Spleen (tissue), 7 donors: ENCODE measurements at regions not wholly inside any gene's neighbourhood (a gene's known extent, or its start where the extent isn't known, plus 50 kb on each side); places are given as distances from the start of the nearest gene placed in this dataset.

Experiments
- POLR2A ChIP-seq, 3 donors: fragments of 450-650 bp; IDR thresholded peaks; one replicate each; pipeline ENCODE4 v1.5.1; 2017; ENCODE audit warnings: antibody characterized with exemption in 3 of 3, mild to moderate bottlenecking in 1 of 3
- POLR2AphosphoS5 ChIP-seq, 3 donors: sonication (generic); formaldehyde crosslinking; IDR thresholded peaks; one replicate each; pipeline ENCODE4 v1.5.1; 2017; ENCODE audit warnings: antibody characterized with exemption in 3 of 3
- TF ChIP-seq, protein P1 (sequence below), 11 experiments: fragments of 200-600 bp in 7 of 11; fragments of 450-650 bp in 4 of 11; sonication (generic) in 4 of 11; IDR thresholded peaks in 8 of 11; conservative IDR thresholded peaks in 3 of 11; 1 replicate in 7 of 11; 2 replicates in 4 of 11; pipeline versions ENCODE4 v1.4.0 to v1.8.0; 2016 to 2021; ENCODE audit warnings: antibody characterized with exemption in 11 of 11, inconsistent platforms in 4 of 11, mild to moderate bottlenecking in 1 of 11
- donor health status: DM: no; HTN: no; CAD: no; lungs with moderate emphysema.
- donor health status: DM: no; HTN: no; CAD: no.
- donor health status: DM: no; HTN: no; CAD: no.

DNA sequence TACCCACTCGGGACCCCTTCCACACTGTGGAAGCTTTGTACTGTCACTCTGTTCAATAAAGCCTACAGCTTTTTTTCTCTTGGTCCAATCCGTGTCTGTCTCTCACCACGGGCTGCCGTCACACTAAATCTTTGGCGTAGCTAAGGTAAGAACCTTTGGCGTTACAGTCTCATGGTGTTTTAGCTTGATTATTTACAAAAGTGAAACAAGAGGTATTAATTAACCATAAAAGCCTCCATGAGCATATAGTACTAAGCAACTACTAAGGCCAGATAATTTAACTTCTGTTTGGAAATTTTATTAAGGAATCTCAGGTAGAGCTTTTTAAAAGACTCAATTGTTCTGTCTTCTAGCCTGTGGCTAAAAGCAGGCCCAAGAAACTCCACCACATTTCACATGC lies 370.7 kb upstream of the TRPC7 start:
- TF ChIP-seq, protein P1, sequence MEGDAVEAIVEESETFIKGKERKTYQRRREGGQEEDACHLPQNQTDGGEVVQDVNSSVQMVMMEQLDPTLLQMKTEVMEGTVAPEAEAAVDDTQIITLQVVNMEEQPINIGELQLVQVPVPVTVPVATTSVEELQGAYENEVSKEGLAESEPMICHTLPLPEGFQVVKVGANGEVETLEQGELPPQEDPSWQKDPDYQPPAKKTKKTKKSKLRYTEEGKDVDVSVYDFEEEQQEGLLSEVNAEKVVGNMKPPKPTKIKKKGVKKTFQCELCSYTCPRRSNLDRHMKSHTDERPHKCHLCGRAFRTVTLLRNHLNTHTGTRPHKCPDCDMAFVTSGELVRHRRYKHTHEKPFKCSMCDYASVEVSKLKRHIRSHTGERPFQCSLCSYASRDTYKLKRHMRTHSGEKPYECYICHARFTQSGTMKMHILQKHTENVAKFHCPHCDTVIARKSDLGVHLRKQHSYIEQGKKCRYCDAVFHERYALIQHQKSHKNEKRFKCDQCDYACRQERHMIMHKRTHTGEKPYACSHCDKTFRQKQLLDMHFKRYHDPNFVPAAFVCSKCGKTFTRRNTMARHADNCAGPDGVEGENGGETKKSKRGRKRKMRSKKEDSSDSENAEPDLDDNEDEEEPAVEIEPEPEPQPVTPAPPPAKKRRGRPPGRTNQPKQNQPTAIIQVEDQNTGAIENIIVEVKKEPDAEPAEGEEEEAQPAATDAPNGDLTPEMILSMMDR (IDR thresholded peaks at IDR 0.05 in 8 of 11, conservative IDR thresholded peaks at IDR 0.05 in 3 of 11) = no peak
- TF ChIP-seq POLR2A (IDR thresholded peaks at IDR 0.05) = no peak
- no peak for TF ChIP-seq POLR2AphosphoS5 (IDR thresholded peaks at IDR 0.05)
